ENCODE measurements at regions not wholly inside any gene's neighbourhood (a gene's known extent, or its start where the extent isn't known, plus 50 kb on each side); places are given as distances from the start of the nearest gene placed in this dataset.

DNA sequence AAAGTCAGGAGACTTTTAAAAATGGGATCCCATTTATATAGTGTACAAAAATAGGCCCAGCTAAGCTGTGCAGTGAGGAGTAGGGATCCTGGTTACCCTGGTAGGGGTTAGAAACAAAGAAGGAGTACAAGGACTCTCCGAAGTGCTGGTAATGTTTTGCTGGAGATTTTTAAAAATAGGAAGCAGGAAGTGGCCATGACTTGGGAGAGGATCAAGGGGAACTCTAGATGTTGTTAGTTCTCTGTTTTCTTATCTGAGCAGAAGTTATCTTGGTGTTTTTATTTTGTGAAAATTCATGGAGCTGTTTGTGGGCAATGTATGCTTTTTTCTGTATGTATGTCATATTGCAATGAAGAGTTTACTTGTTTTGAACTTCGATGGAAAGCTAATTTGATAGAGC is 373.9 kb downstream of the SFMBT2 start:
- TF ChIP-seq, protein P1, sequence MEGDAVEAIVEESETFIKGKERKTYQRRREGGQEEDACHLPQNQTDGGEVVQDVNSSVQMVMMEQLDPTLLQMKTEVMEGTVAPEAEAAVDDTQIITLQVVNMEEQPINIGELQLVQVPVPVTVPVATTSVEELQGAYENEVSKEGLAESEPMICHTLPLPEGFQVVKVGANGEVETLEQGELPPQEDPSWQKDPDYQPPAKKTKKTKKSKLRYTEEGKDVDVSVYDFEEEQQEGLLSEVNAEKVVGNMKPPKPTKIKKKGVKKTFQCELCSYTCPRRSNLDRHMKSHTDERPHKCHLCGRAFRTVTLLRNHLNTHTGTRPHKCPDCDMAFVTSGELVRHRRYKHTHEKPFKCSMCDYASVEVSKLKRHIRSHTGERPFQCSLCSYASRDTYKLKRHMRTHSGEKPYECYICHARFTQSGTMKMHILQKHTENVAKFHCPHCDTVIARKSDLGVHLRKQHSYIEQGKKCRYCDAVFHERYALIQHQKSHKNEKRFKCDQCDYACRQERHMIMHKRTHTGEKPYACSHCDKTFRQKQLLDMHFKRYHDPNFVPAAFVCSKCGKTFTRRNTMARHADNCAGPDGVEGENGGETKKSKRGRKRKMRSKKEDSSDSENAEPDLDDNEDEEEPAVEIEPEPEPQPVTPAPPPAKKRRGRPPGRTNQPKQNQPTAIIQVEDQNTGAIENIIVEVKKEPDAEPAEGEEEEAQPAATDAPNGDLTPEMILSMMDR (IDR thresholded peaks at IDR 0.05 in 2 of 3, conservative IDR thresholded peaks at IDR 0.05 in 1 of 3; ENCODE audit: insufficient read depth in 2 of 3, low read depth in 1 of 3, low read length in 3 of 3) = no peak
- TF ChIP-seq MAFK (IDR thresholded peaks at IDR 0.05; ENCODE audit: low read length) = no peak
- TF ChIP-seq KLF10 (CRISPR knock-in tag; IDR thresholded peaks at IDR 0.05) = no peak
- TF ChIP-seq PCBP1 (IDR thresholded peaks at IDR 0.05; ENCODE audit: low read depth, low read length, poor library complexity, severe bottlenecking) = no peak
- TF ChIP-seq, protein P2, sequence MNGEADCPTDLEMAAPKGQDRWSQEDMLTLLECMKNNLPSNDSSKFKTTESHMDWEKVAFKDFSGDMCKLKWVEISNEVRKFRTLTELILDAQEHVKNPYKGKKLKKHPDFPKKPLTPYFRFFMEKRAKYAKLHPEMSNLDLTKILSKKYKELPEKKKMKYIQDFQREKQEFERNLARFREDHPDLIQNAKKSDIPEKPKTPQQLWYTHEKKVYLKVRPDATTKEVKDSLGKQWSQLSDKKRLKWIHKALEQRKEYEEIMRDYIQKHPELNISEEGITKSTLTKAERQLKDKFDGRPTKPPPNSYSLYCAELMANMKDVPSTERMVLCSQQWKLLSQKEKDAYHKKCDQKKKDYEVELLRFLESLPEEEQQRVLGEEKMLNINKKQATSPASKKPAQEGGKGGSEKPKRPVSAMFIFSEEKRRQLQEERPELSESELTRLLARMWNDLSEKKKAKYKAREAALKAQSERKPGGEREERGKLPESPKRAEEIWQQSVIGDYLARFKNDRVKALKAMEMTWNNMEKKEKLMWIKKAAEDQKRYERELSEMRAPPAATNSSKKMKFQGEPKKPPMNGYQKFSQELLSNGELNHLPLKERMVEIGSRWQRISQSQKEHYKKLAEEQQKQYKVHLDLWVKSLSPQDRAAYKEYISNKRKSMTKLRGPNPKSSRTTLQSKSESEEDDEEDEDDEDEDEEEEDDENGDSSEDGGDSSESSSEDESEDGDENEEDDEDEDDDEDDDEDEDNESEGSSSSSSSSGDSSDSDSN (IDR thresholded peaks at IDR 0.05; ENCODE audit: borderline replicate concordance in 1 of 2, low read depth in 2 of 2, low read length in 2 of 2) = no peak
- no peak for TF ChIP-seq CHD1 (IDR thresholded peaks at IDR 0.05; ENCODE audit: low read length)
- no peak for TF ChIP-seq ELF4 (CRISPR knock-in tag; IDR thresholded peaks at IDR 0.05)
- TF ChIP-seq, protein P3, sequence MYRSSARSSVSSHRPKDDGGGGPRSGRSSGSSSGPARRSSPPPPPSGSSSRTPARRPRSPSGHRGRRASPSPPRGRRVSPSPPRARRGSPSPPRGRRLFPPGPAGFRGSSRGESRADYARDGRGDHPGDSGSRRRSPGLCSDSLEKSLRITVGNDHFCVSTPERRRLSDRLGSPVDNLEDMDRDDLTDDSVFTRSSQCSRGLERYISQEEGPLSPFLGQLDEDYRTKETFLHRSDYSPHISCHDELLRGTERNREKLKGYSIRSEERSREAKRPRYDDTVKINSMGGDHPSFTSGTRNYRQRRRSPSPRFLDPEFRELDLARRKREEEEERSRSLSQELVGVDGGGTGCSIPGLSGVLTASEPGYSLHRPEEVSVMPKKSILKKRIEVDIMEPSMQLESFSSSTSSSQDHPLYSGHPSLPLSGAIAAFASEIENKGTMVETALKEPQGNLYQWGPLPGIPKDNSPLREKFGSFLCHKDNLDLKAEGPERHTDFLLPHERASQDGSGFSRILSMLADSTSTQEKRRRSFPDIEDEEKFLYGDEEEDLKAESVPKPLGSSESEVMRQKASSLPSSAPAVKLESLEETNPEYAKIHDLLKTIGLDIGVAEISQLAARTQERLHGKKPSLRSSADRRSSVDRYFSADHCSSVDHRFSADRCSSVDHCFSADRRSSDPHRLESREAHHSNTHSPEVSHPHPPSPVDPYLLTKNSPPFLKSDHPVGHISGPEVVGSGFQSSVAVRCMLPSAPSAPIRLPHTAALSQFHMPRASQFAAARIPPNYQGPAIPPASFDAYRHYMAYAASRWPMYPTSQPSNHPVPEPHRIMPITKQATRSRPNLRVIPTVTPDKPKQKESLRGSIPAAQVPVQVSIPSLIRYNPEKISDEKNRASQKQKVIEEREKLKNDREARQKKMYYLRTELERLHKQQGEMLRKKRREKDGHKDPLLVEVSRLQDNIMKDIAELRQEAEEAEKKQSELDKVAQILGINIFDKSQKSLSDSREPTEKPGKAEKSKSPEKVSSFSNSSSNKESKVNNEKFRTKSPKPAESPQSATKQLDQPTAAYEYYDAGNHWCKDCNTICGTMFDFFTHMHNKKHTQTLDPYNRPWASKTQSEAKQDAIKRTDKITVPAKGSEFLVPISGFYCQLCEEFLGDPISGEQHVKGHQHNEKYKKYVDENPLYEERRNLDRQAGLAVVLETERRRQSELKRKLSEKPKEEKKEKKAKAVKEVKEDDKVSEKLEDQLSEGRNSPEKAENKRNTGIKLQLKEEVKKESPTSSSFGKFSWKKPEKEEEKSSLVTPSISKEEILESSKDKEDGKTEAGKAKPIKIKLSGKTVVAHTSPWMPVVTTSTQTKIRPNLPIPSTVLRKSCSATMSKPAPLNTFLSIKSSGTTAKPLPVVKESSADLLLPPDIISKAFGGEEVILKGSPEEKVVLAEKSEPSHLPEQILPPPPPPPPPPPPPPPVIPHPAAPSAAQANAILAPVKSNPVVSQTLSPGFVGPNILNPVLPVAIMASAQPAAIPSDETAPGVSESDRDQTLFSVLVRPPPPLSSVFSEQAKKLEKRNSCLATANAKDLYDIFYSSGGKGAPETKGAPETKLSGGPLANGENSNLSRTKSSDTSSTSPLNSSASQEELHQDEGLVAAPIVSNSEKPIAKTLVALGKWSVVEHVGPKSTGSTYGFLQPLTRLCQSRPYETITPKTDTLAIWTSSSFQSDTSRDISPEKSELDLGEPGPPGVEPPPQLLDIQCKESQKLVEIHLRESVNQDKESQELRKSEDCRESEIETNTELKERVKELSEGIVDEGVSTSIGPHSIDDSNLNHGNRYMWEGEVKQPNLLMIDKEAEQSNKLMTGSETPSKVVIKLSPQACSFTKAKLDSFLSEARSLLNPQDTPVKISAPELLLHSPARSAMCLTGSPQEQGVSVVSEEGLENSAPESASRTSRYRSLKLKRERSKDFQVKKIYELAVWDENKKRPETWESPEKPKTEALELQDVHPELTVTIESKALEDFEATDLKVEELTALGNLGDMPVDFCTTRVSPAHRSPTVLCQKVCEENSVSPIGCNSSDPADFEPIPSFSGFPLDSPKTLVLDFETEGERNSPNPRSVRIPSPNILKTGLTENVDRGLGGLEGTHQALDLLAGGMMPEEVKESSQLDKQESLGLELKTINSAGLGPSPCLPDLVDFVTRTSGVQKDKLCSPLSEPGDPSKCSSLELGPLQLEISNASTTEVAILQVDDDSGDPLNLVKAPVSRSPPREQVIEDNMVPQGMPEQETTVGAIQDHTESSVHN (IDR thresholded peaks at IDR 0.05; ENCODE audit: borderline replicate concordance in 1 of 2, low read depth in 1 of 2) = no peak
- no peak for TF ChIP-seq ZFP36 (IDR thresholded peaks at IDR 0.05; ENCODE audit: low read depth, low read length, partially characterized antibody)
- TF ChIP-seq KDM4B (IDR thresholded peaks at IDR 0.05; ENCODE audit: borderline replicate concordance in 2 of 2, low read depth in 1 of 2) = no peak
